Nucleus accumbens (tissue), 56 donors: ENCODE measurements at regions not wholly inside any gene's neighbourhood (a gene's known extent, or its start where the extent isn't known, plus 50 kb on each side); places are given as distances from the start of the nearest gene placed in this dataset.
"Not testable (repeated sequence)": the region's sequence is repeated elsewhere in the genome, so short reads cannot be mapped to it uniquely, and the experiment has no call there.

Experiments
- DNase-seq, 56 donors: peaks; one replicate each; lab custom pipeline; 2025; lab: John Stamatoyannopoulos, UW

DNA sequence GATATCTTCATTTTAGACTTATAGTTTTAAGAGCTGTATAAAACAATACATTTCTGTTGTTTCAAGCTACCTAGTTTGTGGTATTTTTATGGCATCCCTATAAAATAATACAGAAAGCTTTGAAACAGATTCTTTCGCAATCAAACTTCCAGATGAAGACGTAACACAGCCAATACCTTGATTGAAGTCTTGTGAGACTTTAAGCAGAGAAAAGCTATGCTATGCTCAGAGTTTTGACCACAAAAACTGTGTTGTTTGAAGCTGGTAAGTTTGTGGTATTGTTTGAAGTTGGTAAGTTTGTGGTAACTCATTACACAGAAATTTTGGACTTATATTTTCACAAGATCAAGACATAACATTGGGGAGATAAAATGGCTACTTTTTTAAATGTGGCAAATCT, 201.8 kb upstream of the UGT8 start:
- no peak for DNase-seq

DNA sequence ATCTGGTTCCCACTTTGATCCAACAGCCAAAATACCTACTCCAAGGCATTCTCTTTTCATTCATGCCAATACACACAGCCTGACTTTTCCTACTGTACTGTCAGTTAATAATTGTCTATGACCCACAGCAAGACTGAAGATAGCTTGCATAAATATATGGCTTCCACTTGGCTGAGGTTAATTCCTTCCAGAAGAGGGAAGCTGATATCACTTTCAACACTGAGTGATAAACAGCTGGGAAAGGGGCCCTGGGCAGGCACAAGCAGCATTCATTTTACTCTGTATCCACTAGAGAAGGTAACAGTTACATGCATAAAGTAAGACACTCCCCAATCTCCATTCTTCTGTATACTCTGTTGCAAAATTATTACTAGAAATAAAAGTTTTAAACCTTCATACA, 200.2 kb upstream of the UGT8 start:
- DNase-seq: no peak

DNA sequence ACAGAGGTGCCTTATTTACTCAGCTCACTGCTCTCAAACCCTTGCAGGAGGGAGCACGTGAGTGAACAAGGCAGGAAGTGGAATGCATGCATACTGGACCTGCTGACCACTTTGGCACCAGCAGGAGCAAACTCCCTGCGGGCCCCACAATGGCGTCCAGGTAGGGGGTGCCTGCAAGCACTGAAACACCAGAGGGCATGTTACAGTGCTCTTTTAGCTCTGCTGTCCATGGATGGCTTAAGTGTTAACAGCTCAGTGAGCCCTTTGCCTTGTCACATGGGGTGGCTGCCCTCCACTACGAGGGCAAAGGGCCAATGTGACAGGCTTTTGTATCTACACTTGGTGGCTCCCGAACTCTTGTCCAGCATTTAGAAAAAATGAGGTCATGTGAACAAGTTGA, 199.5 kb upstream of the UGT8 start:
- DNase-seq: no peak

DNA sequence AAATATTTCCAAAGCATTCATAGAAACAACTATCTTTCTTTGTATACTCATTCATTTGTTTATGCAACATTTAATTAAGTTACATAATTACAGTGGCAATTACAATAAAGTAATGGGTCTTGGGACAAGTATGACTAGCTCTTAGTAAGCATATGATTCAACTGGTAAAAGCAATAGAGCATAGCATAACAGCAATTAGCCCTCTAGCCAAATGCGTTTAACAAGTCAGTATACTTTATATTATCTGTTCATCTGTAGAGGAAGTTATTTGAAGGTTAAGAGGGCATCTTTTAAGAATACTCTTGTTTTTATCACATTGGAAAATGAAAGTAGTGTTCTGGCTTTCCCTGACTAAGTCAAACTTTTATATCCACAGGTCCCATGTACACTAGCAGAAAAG, 198.1 kb upstream of the UGT8 start:
- DNase-seq: no peak

DNA sequence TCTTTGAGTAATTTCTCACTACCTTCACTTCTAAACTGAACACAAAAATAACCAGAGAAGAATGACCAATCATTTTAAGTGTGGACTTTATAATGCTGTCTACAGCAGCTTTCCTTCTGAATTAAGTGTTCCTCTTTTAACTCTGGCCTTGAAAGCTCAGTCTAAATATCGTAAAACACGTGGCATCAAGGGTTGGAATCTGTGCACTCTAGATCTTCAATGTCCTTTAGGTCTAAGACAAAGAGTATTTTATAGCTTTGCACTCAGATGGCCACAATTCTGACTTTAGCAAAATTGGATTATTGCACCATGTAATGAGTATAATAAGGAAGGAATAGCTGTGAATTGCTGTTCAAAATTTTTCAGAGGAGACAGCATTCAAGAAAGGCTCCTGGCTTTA, 197.1 kb upstream of the UGT8 start:
- DNase-seq: no peak

DNA sequence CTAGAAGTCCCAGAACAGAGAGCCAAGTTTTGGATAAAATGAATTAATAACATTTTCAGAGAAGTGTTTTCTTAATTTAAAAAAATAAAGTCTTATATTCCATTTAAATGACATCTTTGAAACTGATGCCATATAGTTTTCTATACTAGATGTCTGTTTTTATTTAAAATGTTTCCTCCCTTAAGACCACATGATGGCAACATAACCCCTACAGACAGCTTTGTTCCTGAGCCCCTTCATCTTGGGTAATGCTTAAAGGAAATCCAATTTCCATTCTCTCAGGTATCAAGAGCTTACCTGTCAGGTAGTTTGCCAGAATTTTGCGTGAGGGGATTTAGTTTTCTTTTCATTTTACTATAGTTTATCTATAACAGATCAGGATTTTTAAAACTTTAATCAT, 181.4 kb upstream of the UGT8 start:
- DNase-seq: no peak

DNA sequence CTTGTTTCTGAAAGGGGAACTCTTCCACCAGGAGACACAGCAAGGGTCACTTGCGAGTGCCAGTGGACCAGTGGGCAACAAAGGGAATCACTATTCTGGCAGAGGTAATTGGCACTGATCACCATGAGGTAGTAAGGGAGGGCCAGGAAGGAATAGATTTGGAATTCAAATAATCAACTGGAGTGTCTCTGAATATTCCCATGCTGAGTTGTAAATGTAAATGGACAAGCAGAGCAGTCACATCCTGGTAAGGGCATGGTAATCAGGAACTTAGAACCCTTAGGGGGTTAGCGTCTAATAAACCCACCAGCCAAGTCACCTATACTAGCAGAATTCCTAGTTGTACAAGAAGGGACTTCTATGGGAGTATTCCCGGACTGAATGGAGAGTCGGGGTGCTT, 178.5 kb upstream of the UGT8 start:
- DNase-seq: no peak

DNA sequence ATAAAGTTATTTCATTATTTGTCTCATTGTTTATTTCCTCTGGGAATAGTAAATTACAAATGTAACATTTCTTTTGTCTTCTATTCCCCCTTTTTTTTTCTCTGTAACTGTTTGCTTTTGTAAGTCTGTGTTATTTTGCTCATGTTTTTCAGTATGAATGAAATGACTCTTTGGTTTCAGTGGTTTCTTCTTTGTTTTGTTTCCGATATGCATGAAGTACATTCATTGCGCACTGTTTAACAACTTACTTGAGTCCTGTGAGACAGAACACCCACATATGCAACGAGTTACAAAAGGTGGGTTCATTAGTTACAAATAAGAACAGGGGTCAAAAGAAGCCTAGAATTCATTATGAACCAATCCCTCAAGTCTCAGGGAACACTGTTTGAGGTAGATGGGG, 175.0 kb upstream of the UGT8 start:
- DNase-seq: no peak

DNA sequence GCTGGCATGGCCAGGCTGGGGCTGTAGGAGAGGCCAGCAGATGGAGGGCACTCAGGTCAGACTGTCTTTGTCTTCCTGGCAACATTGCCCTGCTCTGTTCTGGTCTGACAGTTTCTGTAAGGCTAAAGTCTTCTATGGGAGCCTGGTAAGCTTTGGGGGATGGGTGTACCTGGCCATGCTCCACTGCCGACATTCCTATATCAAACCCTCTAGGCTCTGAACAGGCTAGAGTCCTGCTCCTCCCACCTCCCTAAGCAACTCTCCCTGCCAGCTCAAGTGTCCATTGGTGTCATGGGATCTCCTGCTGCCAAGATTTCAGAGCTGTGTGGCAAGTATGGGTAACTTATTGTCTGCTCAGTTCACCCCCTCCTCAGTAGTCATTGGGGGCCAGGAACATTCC, 163.5 kb upstream of the UGT8 start:
- no peak for DNase-seq

DNA sequence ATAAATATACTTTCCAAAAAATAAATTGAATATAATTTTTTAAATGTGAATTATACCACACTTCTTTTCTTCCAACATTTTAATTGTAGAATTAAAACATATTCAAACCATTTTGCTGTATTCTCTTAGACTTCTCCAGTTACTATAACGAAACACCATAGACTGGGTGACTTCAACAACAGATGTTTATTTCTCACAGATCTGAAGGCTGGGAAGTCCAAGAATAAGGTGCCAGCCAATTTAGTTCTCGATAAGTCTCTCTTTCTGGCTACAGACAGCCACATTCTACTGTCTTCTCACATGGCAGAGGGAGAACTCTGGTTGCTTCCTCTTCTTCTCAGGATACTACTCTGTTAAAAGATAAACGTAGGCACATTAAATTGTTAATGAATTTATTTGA, 155.8 kb upstream of the UGT8 start:
- DNase-seq: no peak

DNA sequence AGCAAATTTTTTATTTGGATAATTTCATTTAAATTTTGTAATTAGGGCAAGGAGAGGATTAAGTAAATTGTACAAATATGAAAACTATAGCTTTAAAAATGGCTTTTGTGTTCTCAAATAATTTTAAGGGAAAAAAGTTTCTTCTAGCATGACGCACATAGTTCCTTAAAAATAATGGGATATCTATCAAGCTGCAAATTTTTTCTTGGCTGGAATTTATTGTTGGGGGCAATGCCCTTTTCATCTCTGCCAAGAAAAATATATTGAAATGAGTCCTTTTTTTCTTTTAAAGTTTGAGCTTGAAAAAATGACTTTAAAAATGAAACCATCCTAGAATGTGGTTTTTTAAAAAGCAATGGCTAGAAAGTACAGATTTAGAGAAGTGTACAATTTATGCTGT, 154.4 kb upstream of the UGT8 start:
- DNase-seq: no peak

DNA sequence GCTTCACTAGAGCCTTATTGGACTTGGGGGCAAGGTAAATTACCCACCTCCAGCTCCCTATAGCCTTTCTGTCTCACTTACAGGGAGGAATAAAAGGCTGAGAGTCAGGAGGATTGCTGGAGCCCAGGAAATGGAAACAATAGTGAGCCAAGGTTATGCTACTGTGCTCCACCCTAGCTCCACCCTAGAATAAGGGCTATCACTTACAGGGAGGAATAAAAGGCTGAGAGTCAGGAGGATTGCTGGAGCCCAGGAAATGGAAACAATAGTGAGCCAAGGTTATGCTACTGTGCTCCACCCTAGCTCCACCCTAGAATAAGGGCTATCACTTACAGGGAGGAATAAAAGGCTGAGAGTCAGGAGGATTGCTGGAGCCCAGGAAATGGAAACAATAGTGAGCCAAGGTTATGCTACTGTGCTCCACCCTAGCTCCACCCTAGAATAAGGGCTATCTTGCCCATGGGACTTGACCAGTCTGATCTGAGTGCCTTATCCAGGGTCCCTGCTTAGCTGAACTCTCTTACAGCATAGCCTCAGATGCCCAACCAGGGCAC, 150.6 kb upstream of the UGT8 start:
- not testable (repeated sequence) for DNase-seq

DNA sequence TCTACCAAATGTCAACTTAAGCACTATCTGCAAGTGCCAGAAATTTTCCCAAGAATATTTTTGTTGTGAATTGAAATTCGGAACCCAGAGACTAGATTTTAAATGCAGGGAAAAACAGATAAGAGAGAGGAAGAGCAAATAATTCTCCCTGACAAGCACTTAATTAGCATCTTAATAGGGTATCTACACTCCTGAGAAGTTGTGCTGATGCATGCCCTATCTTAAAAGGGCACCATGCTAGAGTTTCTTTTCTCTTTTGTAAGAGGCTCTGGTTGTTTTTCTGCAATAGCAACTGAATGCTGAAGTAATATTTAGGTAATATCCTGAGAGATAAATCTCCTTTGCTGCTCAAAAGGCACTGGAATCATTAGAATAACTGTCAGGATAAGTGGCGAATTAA, 139.9 kb upstream of the UGT8 start:
- no peak for DNase-seq

DNA sequence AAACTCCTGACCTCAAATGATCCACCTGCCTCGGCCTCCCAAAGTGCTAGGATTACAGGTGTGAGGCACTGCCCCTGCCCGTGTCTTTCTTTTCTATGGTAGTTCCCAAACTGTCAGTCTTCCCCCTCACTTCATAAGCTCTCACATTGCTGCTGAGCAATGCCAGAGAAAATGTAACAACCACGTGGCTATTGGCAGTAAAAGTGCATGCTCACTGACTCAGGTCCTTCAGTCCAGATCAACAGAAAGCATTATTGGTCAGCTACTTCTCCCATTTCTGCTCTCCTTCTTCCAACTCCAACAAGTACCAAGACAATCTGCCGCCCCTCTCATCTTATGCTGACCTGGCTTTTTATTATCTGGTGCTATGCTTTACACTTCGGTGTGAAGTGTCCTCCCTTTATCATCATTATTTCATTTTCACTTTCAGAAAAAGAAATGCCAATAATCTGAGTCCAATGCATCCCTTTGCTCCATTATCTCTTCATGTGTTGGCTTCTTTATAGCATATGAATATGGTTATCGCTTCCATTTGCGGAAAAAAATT, 133.8 kb upstream of the UGT8 start:
- no peak for DNase-seq

DNA sequence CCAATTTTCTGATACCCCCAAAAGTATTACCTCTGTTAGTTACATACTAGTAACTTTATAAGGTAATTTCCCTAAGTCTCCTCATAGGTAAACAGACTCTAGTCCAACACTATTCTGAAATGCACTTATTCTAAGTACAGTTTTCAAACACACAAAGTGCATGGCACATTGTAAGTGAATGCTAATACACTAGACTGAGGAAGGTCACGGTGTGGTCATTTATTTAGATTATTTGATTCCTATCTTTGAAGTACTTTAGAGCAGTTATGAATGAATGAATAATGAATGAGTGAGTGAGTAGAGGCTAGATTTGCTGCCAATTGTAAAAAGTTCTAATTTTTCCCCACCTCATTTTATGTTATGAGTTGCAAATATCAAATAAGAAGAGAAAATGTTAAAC, 132.8 kb upstream of the UGT8 start:
- DNase-seq: no peak

DNA sequence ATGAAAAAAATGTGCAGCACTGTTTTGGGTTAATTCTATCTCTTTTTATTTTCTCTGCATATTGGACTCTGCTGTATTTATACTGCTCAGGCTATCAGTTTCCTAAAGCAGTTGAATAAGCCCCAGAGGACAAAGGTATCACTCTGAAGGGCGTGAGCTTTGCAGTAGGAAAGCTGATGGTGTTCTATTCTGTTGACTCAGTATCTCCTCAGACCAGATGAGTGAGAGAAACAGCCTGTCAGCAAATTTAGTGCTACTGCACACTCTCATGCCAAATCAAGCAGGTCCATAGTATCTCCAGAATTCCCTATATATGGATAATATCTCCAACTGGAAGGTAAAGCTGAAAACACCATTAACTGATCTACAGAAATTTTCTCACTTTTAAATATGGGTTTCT, 132.3 kb upstream of the UGT8 start:
- DNase-seq: no peak

DNA sequence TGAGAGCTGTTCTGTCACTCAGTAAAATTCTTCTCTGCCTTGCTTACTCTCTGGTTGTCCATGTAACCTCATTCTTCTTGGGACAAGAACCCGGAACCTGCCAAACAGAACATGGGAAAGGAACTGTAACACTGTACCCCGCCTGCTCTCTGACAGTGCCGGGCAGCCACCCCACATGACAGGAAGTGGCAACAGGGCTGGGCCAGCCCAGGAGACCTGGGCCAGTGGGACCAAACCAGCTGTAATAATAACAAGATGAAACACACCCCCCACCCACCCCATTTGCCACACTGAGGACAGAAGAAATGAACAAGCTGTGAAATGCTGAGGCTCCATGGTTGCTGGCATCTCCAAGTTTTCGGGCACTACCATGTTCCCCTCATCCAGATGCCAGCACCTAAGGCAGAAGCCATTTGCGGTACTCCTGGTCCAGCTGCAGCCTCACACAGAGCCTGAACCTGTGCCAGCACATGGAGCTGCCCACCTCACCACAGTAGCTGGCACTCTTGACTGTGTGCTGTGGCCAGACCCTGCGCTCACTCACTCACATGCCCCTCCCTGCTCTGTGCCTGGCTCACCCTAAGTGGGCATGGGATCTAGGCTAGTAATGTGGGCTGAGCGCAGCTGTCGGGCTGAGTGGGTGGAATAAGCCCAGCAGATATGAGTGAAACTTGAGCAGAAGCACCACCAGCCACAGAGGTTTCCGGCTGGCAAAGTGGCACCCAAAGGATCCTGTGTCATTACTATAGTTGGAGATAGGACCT, 126.2 kb upstream of the UGT8 start:
- no peak for DNase-seq

DNA sequence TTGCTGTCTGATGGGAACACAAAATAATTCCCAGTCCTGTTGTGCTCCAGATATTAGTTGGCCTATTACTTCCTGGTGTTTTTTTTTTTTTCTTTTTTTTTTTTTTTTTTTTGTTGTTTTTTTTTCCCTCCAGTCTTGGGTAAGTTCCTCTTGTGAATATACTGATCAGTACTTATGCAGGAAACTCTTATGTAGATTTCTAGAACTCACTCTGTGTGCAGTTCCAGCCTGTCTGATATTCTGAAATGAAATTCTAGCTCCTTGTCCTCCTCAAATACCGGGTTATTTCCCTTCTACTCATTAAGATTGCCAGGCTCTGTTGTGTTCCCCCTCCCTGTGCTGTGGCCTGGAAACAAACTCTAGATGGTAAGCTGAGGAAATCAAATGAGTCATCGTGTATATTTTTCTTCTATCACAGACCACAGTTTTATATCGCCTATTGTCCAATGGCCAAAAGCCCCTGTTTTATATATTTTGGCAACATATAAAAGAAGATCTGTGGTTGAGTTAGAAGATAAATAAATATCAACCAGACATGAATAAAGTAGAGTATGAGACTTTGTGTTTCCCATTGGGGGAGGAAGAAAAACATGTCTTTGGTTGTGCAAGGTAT, 124.3 kb upstream of the UGT8 start:
- no peak for DNase-seq

DNA sequence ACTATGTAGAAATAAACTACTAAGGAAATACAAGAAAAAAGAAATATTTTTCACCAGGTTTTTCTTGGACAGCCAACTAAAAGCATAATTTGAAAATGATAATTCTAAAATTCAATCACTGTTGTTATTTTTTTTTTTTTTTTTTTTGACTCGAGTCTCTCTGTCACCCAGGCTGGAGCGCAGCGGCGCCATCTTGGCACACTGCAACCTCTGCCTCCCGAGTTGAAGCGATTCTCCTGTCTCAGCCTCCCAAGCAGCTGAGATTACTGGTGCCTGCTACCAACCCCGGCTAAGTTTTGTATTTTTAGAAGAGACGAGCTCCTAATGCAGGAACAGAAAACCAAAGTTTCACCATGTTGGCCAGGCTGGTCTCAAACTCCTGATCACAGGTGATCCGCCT, 122.3 kb upstream of the UGT8 start:
- no peak for DNase-seq

DNA sequence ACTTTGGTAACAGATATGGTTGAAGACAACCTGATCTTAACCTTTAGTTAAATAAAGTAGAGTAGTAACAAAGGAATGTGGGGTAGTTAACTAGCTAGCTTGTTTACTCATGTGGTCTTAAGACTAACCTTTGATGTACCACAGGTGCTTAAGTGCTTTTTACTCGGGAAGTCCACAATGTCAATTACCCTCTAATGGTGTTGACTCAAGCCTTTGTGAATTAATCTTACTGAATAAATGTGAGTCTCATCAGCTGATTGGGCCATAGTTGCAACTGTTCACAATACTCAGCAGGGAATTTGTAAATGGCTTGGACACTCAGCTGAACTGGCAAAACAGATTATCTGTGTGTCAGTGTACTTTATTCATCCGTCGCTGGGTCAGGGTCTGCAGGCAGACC, 119.0 kb upstream of the UGT8 start:
- no peak for DNase-seq

DNA sequence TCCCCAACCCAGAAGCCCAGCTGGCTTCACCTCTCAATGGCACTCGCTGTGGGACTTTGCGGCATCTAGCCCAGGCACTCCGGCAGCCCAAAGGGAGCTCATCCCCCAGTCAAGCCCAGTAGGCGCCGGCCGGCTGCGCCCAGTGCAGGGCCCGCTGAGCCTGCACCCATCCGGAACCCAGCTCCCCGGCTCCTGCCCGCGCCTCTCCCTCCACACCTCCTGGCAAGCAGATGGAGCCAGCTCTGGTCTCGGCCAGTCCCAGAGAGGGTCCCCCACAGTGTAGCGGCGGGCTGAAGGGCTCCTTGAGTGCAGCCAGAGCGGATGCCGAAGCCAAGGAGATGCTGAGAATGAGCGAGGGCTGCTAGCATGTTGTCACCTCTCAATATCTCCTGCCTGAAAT, 116.8 kb upstream of the UGT8 start:
- DNase-seq: no peak

DNA sequence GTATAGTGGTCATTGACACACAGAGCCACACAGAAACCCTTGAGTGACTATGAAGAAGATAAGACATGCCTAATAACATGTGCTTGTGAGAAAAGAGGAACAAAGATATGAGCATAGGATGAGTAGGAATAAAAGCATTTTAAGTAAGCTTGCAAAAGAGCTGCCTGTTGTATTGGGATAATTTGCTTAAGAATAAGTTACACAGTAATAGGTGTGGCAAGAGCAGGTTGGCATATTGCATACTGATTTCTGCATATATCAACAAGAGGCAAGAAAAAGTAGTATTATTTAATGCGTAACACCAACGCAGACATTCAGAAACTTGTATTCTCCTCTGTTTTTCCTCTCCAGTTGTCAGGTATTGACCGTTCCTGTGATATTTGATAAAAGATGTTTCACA, 111.5 kb upstream of the UGT8 start:
- no peak for DNase-seq
